Smooth muscle cell (in vitro differentiated cells): ENCODE measurements at regions not wholly inside any gene's neighbourhood (a gene's known extent, or its start where the extent isn't known, plus 50 kb on each side); places are given as distances from the start of the nearest gene placed in this dataset.

ENCODE experiments used
- DNase-seq: peaks from one replicate; lab custom pipeline; 2025; ENCODE audit not compliant: unreplicated experiment; lab: John Stamatoyannopoulos, UW
- H2AFZ ChIP-seq: fragments of 200-600 bp; sonication (generic); 2 replicates; pipeline ENCODE4 v1.6.0; 2016; ENCODE audit warnings: antibody characterized with exemption, low read depth, mild to moderate bottlenecking
- H3F3A ChIP-seq: fragments of 200-600 bp; sonication (generic); 2 replicates; pipeline ENCODE4 v1.6.0; 2017; ENCODE audit warnings: antibody characterized with exemption, low read depth
- H3K27ac ChIP-seq: fragments of 200-600 bp; sonication (generic); 2 replicates; pipeline ENCODE4 v1.5.1; 2016; ENCODE audit warnings: low read depth, mild to moderate bottlenecking
- H3K27me3 ChIP-seq: fragments of 200-600 bp; sonication (generic); 2 replicates; pipeline ENCODE4 v1.6.1; 2016; ENCODE audit warnings: low read depth, mild to moderate bottlenecking
- H3K36me3 ChIP-seq: fragments of 200-600 bp; sonication (generic); 2 replicates; pipeline ENCODE4 v1.5.1; 2016; ENCODE audit warnings: low read depth
- H3K4me1 ChIP-seq: fragments of 200-600 bp; sonication (generic); 2 replicates; pipeline ENCODE4 v1.5.1; 2016; ENCODE audit warnings: low read depth
- H3K4me2 ChIP-seq: fragments of 200-600 bp; sonication (generic); 2 replicates; pipeline ENCODE4 v1.6.0; 2016; ENCODE audit warnings: mild to moderate bottlenecking
- H3K4me3 ChIP-seq: fragments of 200-600 bp; sonication (generic); 2 replicates; pipeline ENCODE4 v1.5.1; 2016; ENCODE audit warnings: mild to moderate bottlenecking
- H3K79me2 ChIP-seq: fragments of 200-600 bp; sonication (generic); 2 replicates; pipeline ENCODE4 v1.6.0; 2016; ENCODE audit warnings: low read depth, mild to moderate bottlenecking
- H3K9ac ChIP-seq: fragments of 200-600 bp; sonication (generic); 2 replicates; pipeline ENCODE4 v1.6.0; 2016; ENCODE audit warnings: low read depth
- H3K9me3 ChIP-seq: fragments of 200-600 bp; sonication (generic); replicated peaks from 2 replicates; pipeline ENCODE4 v1.5.1; 2016; ENCODE audit warnings: low read depth
- H4K20me1 ChIP-seq: fragments of 200-600 bp; sonication (generic); 2 replicates; pipeline ENCODE4 v1.6.0; 2016; ENCODE audit warnings: low read depth
- WGBS: methylation state at CpG from one replicate; pipeline ENCODE4 v1.1.7; 2016; ENCODE audit warnings: low lambda C conversion rate; 5-methylcytosine and 5-hydroxymethylcytosine counted together
- TF ChIP-seq, protein P1 (sequence below): fragments of 200-600 bp; sonication (generic); IDR thresholded peaks from 2 replicates; pipeline ENCODE4 v1.5.1; 2017; ENCODE audit warnings: borderline replicate concordance, mild to moderate bottlenecking, antibody characterized with exemption; ENCODE audit not compliant: insufficient read depth, poor library complexity, severe bottlenecking

DNA sequence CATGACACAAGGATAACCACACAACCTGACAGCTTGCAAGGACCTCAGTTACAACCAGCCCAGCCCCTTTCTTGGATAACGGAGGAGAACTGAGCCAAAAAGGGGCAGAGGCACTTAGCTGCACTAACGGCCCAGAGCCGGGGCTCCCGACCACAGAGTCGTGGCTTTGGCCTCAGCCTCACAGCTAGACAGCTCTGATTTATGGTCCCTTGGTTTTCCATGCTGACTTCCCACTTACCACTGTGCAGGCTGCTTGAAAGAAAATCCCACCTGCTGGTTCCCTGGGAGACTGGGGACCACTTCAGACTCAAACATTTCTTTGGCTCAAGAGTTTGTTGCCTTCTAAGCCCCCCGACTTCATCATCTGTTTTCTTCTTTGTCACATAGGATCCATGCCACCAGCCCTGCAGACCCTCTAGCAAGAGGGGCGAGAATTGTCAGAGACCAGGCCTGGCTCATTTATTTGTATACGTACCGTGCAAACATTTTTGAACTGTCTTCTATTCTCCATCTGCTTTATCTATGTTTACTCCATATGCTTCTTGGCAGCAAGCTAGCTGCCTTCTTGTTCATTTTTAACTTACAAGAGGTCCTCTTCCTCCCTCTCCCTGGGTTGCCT lies 352.6 kb upstream of the MYT1L start:
- no peaks in the 10 kb centered on the region for H3K27me3 ChIP-seq
- no peaks in the 10 kb centered on the region for H3F3A ChIP-seq
- WGBS, result 75% methylated on average over 9 of the region's 9 CpGs
- TF ChIP-seq, protein P1, sequence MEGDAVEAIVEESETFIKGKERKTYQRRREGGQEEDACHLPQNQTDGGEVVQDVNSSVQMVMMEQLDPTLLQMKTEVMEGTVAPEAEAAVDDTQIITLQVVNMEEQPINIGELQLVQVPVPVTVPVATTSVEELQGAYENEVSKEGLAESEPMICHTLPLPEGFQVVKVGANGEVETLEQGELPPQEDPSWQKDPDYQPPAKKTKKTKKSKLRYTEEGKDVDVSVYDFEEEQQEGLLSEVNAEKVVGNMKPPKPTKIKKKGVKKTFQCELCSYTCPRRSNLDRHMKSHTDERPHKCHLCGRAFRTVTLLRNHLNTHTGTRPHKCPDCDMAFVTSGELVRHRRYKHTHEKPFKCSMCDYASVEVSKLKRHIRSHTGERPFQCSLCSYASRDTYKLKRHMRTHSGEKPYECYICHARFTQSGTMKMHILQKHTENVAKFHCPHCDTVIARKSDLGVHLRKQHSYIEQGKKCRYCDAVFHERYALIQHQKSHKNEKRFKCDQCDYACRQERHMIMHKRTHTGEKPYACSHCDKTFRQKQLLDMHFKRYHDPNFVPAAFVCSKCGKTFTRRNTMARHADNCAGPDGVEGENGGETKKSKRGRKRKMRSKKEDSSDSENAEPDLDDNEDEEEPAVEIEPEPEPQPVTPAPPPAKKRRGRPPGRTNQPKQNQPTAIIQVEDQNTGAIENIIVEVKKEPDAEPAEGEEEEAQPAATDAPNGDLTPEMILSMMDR, result no peak
- H3K27ac ChIP-seq, result no peak overlapping the region
- DNase-seq, result no peak
- no peak overlapping the region for H3K4me3 ChIP-seq
- no peaks in the 10 kb centered on the region for H3K4me1 ChIP-seq
- H3K79me2 ChIP-seq, result no peaks in the 10 kb centered on the region
- no peak overlapping the region for H3K9ac ChIP-seq
- no peak overlapping the region for H3K4me2 ChIP-seq
- H2AFZ ChIP-seq, result no peak overlapping the region
- no peaks in the 10 kb centered on the region for H4K20me1 ChIP-seq
- no peaks in the 10 kb centered on the region for H3K36me3 ChIP-seq
- H3K9me3 ChIP-seq, result no peaks in the 10 kb centered on the region

DNA sequence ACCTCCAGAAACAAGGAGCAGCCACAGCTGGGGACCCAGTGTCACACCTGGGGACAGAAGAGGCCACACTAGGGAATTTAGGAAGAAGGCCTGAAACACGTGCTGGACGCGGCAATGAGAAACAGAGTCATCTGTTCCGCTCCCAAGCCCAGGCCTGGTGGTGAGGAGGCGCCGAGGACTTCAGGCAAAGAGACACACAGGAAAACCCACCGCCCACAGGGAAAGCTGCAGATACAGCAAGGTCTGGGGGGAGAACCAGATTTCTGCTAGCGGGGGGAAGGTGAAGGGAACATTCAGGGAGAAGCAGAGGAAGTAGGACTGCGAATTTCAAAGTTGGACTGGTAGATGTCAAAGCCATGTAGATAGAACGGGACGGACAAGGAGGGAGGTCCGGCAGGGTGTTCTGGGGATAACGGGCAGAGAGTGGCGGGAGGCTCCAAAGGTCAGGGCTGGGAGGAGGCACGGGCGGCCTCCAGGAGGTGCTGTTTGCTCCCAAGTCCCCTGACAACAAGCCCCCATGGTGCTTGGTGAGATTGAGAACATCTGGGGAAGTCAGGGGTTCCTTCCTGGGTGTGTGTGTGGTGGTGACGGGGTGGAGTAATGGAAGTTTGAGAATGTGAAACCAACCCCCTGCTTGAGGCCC lies 351.7 kb upstream of the MYT1L start:
- no peak overlapping the region for H2AFZ ChIP-seq
- H3K36me3 ChIP-seq, result no peaks in the 10 kb centered on the region
- no peak overlapping the region for H3K9ac ChIP-seq
- H4K20me1 ChIP-seq, result no peaks in the 10 kb centered on the region
- no peak for DNase-seq
- no peak overlapping the region for H3K4me2 ChIP-seq
- 91% methylated on average over 17 of the region's 17 CpGs for WGBS
- H3K79me2 ChIP-seq, result no peaks in the 10 kb centered on the region
- H3K4me1 ChIP-seq, result no peaks in the 10 kb centered on the region
- H3K9me3 ChIP-seq, result no peaks in the 10 kb centered on the region
- H3F3A ChIP-seq, result no peaks in the 10 kb centered on the region
- H3K27me3 ChIP-seq, result no peaks in the 10 kb centered on the region
- no peak overlapping the region for H3K4me3 ChIP-seq
- TF ChIP-seq, protein P1, result no peak
- no peak overlapping the region for H3K27ac ChIP-seq

DNA sequence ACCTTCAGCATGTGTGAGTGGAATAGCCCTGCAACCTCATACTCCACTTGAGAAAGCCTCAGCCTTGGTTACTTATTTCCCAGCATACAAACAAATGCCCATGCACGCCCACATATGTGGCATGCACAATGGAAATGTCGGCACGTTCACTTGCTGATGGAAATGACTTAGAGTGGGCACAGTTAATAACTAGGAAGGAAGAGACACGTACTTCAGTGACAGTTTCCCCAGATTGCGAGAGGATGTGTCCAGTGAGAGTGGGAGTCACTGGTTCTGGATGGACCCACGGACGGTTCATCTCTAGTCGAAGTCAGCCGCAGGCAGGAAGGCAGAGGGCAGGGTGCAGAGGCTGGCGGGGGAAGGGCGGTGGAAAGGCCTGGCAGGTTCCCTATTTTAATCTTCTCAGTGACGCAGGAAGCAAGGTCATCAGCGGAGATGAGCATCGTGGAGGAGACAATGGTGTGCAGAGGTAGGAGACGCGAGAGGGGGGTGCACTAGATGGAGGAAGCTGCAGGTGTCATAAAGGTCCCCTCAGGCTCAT lies 350.7 kb upstream of the MYT1L start:
- Histone ChIP-seq H3K4me1 (no peaks in the 10 kb centered on the region), H3K4me3 (no peak overlapping the region), H4K20me1 (no peaks in the 10 kb centered on the region), H3K27me3 (no peaks in the 10 kb centered on the region), H3K79me2 (no peaks in the 10 kb centered on the region), H3K9me3 (no peaks in the 10 kb centered on the region), H3F3A (no peaks in the 10 kb centered on the region), H3K36me3 (no peaks in the 10 kb centered on the region), H3K9ac (no peak overlapping the region), H3K4me2 (no peak overlapping the region), H2AFZ (no peak overlapping the region), H3K27ac (no peak overlapping the region)
- TF ChIP-seq, protein P1, result no peak
- DNase-seq, result no peak
- 88% methylated on average over 16 of the region's 16 CpGs for WGBS

DNA sequence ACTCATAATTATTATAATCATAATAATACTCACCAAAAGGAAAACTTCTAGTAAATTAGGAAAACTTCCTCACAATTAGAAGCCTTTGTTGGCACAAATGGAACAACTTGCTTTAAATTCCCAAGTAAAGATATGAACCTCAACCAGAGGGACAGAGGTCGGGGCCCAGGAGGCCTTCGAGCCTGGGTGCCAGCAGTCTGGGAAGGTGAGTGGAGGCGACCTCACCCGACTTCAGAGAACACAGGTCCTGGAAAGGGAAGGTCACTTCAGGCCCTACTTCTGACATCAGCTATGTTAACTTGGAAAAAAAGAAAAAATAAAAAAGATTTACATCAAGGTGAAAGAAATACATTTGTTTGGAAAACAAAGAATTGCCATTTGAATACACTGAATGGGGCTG lies 350.0 kb upstream of the MYT1L start:
- H3K27me3 ChIP-seq, result no peaks in the 10 kb centered on the region
- H3K9me3 ChIP-seq, result no peaks in the 10 kb centered on the region
- no peak overlapping the region for H3K9ac ChIP-seq
- H3K4me1 ChIP-seq, result no peaks in the 10 kb centered on the region
- H3F3A ChIP-seq, result no peaks in the 10 kb centered on the region
- no peaks in the 10 kb centered on the region for H4K20me1 ChIP-seq
- H2AFZ ChIP-seq, result no peak overlapping the region
- H3K4me3 ChIP-seq, result no peak overlapping the region
- WGBS, result 90% methylated on average over 4 of the region's 4 CpGs
- no peaks in the 10 kb centered on the region for H3K36me3 ChIP-seq
- DNase-seq, result no peak
- no peaks in the 10 kb centered on the region for H3K79me2 ChIP-seq
- no peak overlapping the region for H3K4me2 ChIP-seq
- H3K27ac ChIP-seq, result no peak overlapping the region
- TF ChIP-seq, protein P1, result no peak
